Fibroblast of mammary gland (primary cell): ENCODE measurements at regions not wholly inside any gene's neighbourhood (a gene's known extent, or its start where the extent isn't known, plus 50 kb on each side); places are given as distances from the start of the nearest gene placed in this dataset.

Experiments used
- DNase-seq: peaks from one replicate; pipeline ENCODE4 v3.0.0-alpha.2; 2010; ENCODE audit warnings: low read depth
- H3K4me3 ChIP-seq: 2 replicates; pipeline ENCODE4 v1.5.1; 2011; ENCODE audit warnings: low read depth, mild to moderate bottlenecking, low read length, moderate library complexity; ENCODE audit not compliant: control insufficient read depth
- TF ChIP-seq, protein P1 (sequence below): conservative IDR thresholded peaks from 2 replicates; pipeline ENCODE4 v1.5.1; 2011; ENCODE audit warnings: low read depth, low read length, inconsistent platforms; ENCODE audit not compliant: control insufficient read depth, insufficient read depth

DNA sequence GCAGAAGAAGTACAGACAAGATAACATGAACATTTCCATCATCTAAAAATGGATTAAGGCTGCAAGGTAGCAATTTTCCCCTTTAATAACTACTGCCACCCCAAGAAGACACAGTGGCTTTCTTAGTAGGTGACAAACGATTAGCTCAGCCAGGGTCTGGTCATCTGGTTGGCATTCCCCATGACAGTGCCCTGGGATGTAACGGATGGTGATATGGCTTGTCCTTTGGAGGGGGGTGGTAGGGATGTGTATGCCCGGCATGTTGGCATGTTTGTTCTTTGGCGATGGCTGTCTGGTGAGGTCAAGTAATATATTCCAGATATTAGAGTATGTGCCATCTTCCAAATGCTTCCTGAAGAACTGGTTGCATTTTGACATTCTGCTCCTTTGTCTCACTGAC is 135.6 kb upstream of the ZNF536 start:
- DNase-seq, result no peak
- TF ChIP-seq, protein P1, sequence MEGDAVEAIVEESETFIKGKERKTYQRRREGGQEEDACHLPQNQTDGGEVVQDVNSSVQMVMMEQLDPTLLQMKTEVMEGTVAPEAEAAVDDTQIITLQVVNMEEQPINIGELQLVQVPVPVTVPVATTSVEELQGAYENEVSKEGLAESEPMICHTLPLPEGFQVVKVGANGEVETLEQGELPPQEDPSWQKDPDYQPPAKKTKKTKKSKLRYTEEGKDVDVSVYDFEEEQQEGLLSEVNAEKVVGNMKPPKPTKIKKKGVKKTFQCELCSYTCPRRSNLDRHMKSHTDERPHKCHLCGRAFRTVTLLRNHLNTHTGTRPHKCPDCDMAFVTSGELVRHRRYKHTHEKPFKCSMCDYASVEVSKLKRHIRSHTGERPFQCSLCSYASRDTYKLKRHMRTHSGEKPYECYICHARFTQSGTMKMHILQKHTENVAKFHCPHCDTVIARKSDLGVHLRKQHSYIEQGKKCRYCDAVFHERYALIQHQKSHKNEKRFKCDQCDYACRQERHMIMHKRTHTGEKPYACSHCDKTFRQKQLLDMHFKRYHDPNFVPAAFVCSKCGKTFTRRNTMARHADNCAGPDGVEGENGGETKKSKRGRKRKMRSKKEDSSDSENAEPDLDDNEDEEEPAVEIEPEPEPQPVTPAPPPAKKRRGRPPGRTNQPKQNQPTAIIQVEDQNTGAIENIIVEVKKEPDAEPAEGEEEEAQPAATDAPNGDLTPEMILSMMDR, result no peak
- no peak overlapping the region for H3K4me3 ChIP-seq

DNA sequence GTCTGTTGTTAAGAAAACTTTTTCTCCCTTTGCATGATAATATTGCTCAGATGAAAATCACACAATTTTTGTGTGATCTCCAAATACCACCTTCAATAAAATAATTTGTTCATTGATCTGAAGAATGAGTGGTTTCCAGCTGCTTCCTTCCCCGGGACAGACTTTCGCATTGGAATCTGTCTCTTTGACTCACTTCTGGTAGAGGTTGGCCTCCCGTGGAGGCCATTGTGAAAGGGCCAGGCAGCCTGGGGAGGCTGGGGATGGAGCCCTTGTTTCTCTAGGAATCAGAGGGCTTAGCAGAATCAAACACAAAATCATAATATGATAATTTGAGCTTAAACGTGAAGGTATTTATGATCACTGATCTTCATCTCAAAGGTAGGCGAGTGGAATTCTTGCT is 135.0 kb upstream of the ZNF536 start:
- TF ChIP-seq, protein P1, result no peak
- H3K4me3 ChIP-seq, result no peak overlapping the region
- no peak for DNase-seq

- DNase-seq, result no peak
- TF ChIP-seq, protein P1, result no peak
- no peak overlapping the region for H3K4me3 ChIP-seq
These were observed 131.1 kb upstream of the ZNF536 start for GRCh38 chr19:30240904-30241695.

DNA sequence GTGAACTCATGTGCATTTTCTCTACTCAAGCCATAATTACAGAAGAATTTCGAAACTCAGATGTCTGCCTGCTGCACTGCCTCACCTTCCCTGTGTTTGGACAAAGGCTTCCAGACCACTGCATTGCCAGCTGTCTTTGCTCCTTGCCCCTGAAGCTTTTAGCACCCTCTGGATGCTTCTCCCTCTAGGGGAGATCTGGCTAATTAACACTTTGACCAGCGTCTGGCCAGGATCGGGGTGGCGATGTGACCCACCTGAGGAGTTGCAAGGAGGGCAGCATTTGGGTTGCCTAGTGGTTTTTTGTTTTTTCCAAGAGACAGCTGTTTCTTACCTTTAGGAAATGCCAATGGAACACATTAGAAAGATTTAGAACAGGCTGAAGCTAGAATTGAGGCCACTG is 127.7 kb upstream of the ZNF536 start:
- no peak for DNase-seq
- TF ChIP-seq, protein P1, result no peak
- no peak overlapping the region for H3K4me3 ChIP-seq

GRCh38 chr19:30245401-30246039 is 126.7 kb upstream of the ZNF536 start:
- no peak overlapping the region for H3K4me3 ChIP-seq
- no peak for DNase-seq
- TF ChIP-seq, protein P1, result no peak

GRCh38 chr19:30249911-30250310 is 122.3 kb upstream of the ZNF536 start:
- TF ChIP-seq, protein P1, result no peak
- H3K4me3 ChIP-seq, result no peak overlapping the region
- DNase-seq, result no peak

DNA sequence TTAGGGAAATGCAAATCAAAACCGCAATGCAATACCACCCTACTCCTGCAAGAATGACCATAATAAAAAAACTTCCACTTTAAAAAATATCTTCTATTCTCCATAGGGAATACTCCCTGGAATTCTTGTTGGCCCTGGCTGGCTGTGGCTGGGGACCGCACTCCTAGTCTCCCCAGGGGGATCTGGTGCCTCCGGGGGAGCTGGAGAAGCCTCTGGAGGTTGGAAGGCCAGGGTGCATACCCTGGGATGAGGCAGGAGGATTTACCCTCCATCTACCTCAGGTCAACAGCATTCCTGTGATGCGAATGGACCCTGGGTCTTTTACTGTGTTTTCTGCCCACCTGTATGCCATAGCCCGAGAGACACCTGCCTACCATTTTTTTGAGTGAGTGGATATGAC is 120.0 kb upstream of the ZNF536 start:
- TF ChIP-seq, protein P1, result no peak
- DNase-seq, result no peak
- no peak overlapping the region for H3K4me3 ChIP-seq
